ENCODE measurements at regions not wholly inside any gene's neighbourhood (a gene's known extent, or its start where the extent isn't known, plus 50 kb on each side); places are given as distances from the start of the nearest gene placed in this dataset.

- no peak for TF ChIP-seq EGR1 (IDR thresholded peaks at IDR 0.05; ENCODE audit: borderline replicate concordance in 1 of 2, low read depth in 2 of 2, low read length in 2 of 2)
- TF ChIP-seq HDGF (IDR thresholded peaks at IDR 0.05) = no peak
- no peak for TF ChIP-seq SMARCA5 (IDR thresholded peaks at IDR 0.05)
These were observed 80.6 kb upstream of the GSC start (continued) for GRCh38 chr14:94850309-94851211.

DNA sequence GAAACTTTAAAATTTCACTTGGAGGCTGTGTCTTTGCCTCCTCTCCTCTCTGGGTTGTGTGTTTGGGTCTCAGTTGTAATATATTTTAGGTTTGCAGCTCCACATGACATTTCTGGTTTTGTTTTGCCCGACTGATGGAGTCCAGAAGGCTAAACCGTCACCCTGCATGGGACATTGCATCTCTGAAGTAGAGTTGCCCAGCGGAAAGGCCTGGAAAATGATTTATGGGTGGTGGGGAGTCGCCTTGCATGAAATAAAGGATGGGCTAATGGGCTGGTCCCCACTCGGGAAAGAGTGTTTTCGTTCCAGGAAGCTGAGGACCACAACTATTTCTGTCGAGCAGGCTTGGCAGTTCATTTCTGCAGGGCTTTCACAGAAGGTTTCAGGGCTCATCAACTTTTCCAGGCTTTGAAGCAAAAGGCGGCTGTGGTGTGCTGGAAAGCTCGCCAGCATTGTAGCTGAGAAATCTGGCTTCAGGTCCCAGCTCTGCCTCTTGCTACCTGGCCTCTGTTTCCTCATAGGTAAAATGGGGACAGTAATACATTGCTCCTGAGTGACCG is 74.8 kb upstream of the GSC start:
- intact Hi-C loops (cut with micrococcal nuclease; ENCODE audit: unreplicated experiment) (no loop called here), in situ Hi-C loops (cut with MboI) (no loop called here)
- H3K27me3 ChIP-seq (replicated peaks in 1 of 2; ENCODE audit: control insufficient read depth in 2 of 2, insufficient read depth in 2 of 2, low read length in 1 of 2) = no peaks in the 10 kb centered on the region; a peak in 2 of 4 replicates
- POLR2A ChIA-PET = no interaction called here
- ATAC-seq = no peak
- H3K9me3 ChIP-seq (replicated peaks; ENCODE audit: control insufficient read depth, insufficient read depth, low read length) = no peaks in the 10 kb centered on the region; the same call in 2 of the 3 replicates
- no peak overlapping the region for H3K27ac ChIP-seq (ENCODE audit: control insufficient read depth, insufficient read depth)
- 17% methylated on average over 10 of the region's 10 CpGs for WGBS (ENCODE audit: insufficient coverage, insufficient replicate concordance, low lambda C conversion rate, missing lambda C conversion rate)
- no peaks in the 10 kb centered on the region for H3K79me2 ChIP-seq (ENCODE audit: control insufficient read depth, insufficient read depth, low read length)
- DNase-seq (ENCODE audit: low read depth, low spot score) = no peak
- BruUV-seq (replicated peaks) = no TSS peak
- CTCF ChIA-PET = no interaction called here
- H3K4me3 ChIP-seq = no peak overlapping the region
- no peak overlapping the region for H3K4me2 ChIP-seq (ENCODE audit: control insufficient read depth, insufficient read depth)
- FAIRE-seq = no peak
- no peaks in the 10 kb centered on the region for H3K36me3 ChIP-seq (ENCODE audit: control insufficient read depth in 2 of 2, insufficient read depth in 2 of 2, low read length in 1 of 2)
- no peaks in the 10 kb centered on the region for H3K4me1 ChIP-seq (ENCODE audit: control insufficient read depth, insufficient read depth, low read length)
- RAD21 ChIA-PET (ENCODE audit: unreplicated experiment) = no interaction called here
- H2AFZ ChIP-seq (ENCODE audit: control insufficient read depth, low read depth, low read length) = no peak overlapping the region
- no peak for TF ChIP-seq TARDBP (IDR thresholded peaks at IDR 0.05; ENCODE audit: borderline replicate concordance)
- TF ChIP-seq SUPT20H (IDR thresholded peaks at IDR 0.05; ENCODE audit: borderline replicate concordance, control insufficient read depth, low read depth, low read length) = no peak
- no peak for TF ChIP-seq NFXL1 (IDR thresholded peaks at IDR 0.05; ENCODE audit: borderline replicate concordance)
- TF ChIP-seq LARP7 (IDR thresholded peaks at IDR 0.05) = no peak
- TF ChIP-seq WRNIP1 (IDR thresholded peaks at IDR 0.05; ENCODE audit: borderline replicate concordance, low read depth, low read length) = no peak
- SMC1A ChIA-PET (ENCODE audit: uncharacterized antibody, unreplicated experiment) = no interaction called here
- no peak overlapping the region for H3K9ac ChIP-seq (ENCODE audit: control insufficient read depth, insufficient read depth, low read length)
- no peaks in the 10 kb centered on the region for H4K20me1 ChIP-seq (ENCODE audit: control insufficient read depth, insufficient read depth)

Data from GM12878 (cell line).